GM18909 (cell line): ENCODE measurements at regions not wholly inside any gene's neighbourhood (a gene's known extent, or its start where the extent isn't known, plus 50 kb on each side); places are given as distances from the start of the nearest gene placed in this dataset.

Source experiments
- ATAC-seq: cut with Tn5 transposase; IDR thresholded peaks from one replicate; pipeline ENCODE4 v1.9.1; 2021; ENCODE audit warnings: mild to moderate bottlenecking; ENCODE audit not compliant: unreplicated experiment, poor library complexity

GRCh38 chr6:9647599-9647998, 767.3 kb downstream of the TFAP2A start:
- no peak for ATAC-seq

- ATAC-seq: no peak
Measured at GRCh38 chr6:9647071-9647445, 767.8 kb downstream of the TFAP2A start.

- no peak for ATAC-seq
Measured at GRCh38 chr6:9646342-9647070, 768.4 kb downstream of the TFAP2A start.

- ATAC-seq: no peak
Measured at GRCh38 chr6:9638861-9639260, 776.0 kb downstream of the TFAP2A start.

- no peak for ATAC-seq
Measured at GRCh38 chr6:9634776-9635175, 780.1 kb downstream of the TFAP2A start.

GRCh38 chr6:9632026-9632425, 782.8 kb downstream of the TFAP2A start:
- no peak for ATAC-seq

GRCh38 chr6:9628819-9629218, 786.1 kb downstream of the TFAP2A start:
- no peak for ATAC-seq

- no peak for ATAC-seq
Measured at GRCh38 chr6:9627916-9628315, 787.0 kb downstream of the TFAP2A start.

GRCh38 chr6:9623985-9624384, 790.9 kb downstream of the TFAP2A start:
- no peak for ATAC-seq

GRCh38 chr6:9623228-9623832, 791.5 kb downstream of the TFAP2A start:
- no peak for ATAC-seq

GRCh38 chr6:9621276-9621675, 793.6 kb downstream of the TFAP2A start:
- ATAC-seq: no peak

GRCh38 chr6:9620687-9621086, 794.2 kb downstream of the TFAP2A start:
- no peak for ATAC-seq

GRCh38 chr6:9620263-9620662, 794.6 kb downstream of the TFAP2A start:
- ATAC-seq: no peak

GRCh38 chr6:9614778-9615177, 800.1 kb downstream of the TFAP2A start:
- no peak for ATAC-seq

GRCh38 chr6:9612489-9612888, 802.4 kb downstream of the TFAP2A start:
- no peak for ATAC-seq

GRCh38 chr6:9610620-9611415, 804.1 kb downstream of the TFAP2A start:
- no peak for ATAC-seq

- no peak for ATAC-seq
Measured at GRCh38 chr6:9606435-9607134, 808.3 kb downstream of the TFAP2A start.

- no peak for ATAC-seq
Measured at GRCh38 chr6:9594746-9595145, 820.1 kb downstream of the TFAP2A start.

- ATAC-seq: no peak
Measured at GRCh38 chr6:9593554-9593953, 821.3 kb downstream of the TFAP2A start.

GRCh38 chr6:9583753-9584352, 831.0 kb downstream of the TFAP2A start:
- no peak for ATAC-seq
